Activated naive CD8-positive, alpha-beta T cell treated with anti-CD3 and anti-CD28 coated beads, Interleukin-2, amount 50 U/mL, for 24 hours (primary cell): ENCODE measurements at regions not wholly inside any gene's neighbourhood (a gene's known extent, or its start where the extent isn't known, plus 50 kb on each side); places are given as distances from the start of the nearest gene placed in this dataset.

Source experiments
- ATAC-seq: fragments of 150-1000 bp; cut with Tn5 transposase; one replicate; pipeline ENCODE4 v1.10.0; 2021
- DNase-seq: peaks from one replicate; pipeline ENCODE4 v3.0.0; 2021
- H3K27ac Mint-ChIP-seq: one replicate; pipeline ENCODE4 v1.8.0; 2021; ENCODE audit warnings: mild to moderate bottlenecking, mixed read lengths
- H3K27me3 Mint-ChIP-seq: one replicate; pipeline ENCODE4 v1.8.0; 2021; ENCODE audit warnings: mixed read lengths
- H3K36me3 Mint-ChIP-seq: one replicate; pipeline ENCODE4 v1.8.0; 2021; ENCODE audit warnings: low read depth, mixed read lengths
- H3K4me1 Mint-ChIP-seq: one replicate; pipeline ENCODE4 v1.8.0; 2021; ENCODE audit warnings: mixed read lengths
- H3K4me3 Mint-ChIP-seq: one replicate; pipeline ENCODE4 v1.8.0; 2021; ENCODE audit warnings: mild to moderate bottlenecking, moderate library complexity, mixed read lengths
- H3K9me3 Mint-ChIP-seq: one replicate; pipeline ENCODE4 v1.8.0; 2021; ENCODE audit warnings: mixed read lengths

DNA sequence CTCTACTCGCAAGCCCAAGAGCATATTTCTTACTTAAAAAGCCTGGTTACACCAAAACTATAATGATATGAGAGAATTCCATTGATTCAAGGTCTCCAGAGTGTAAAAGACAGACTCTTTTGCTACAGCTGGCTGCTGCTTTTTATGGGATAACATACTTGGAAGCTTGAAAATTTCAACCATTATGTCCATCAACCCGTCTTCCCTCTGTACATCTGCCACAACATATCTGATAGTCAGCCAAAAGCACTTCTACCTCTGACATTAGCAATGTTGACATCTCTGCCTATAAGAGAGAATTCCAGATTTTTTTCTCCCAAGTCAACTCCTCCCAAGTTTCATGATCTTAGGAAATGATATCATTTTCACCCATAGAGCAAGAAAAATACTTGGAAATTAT is 54.4 kb upstream of the IQCM start:
- ATAC-seq = no peak
- Mint-ChIP-seq H3K36me3 (no peaks in the 10 kb centered on the region), H3K27ac (no peak overlapping the region), H3K4me3 (no peak overlapping the region), H3K4me1 (no peaks in the 10 kb centered on the region), H3K9me3 (peaks cover 6% of the 10 kb centered on the region), H3K27me3 (no peaks in the 10 kb centered on the region)
- no peak for DNase-seq

DNA sequence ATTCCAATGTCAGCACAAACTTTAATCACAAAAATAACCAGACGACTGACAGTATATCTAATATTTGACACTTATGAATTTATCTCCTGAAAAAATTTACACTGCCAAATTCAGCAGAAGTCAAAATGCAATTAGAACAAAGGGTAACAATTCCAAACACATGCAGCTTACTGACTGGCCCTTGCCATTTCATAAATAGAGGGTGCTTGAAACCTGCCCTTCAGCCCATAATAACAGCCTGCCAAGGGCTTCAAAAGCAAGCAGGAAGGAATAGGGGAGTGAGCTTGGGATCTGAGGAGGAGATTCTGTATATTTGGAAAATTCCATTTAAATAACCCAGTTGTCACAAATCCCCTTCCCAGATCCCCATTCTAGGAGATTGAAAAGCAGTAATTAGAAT is 66.1 kb upstream of the IQCM start:
- Mint-ChIP-seq H3K27ac (no peak overlapping the region), H3K36me3 (no peaks in the 10 kb centered on the region), H3K4me3 (no peak overlapping the region), H3K4me1 (no peaks in the 10 kb centered on the region), H3K27me3 (peaks cover 3% of the 10 kb centered on the region), H3K9me3 (no peaks in the 10 kb centered on the region)
- no peak for ATAC-seq
- no peak for DNase-seq

DNA sequence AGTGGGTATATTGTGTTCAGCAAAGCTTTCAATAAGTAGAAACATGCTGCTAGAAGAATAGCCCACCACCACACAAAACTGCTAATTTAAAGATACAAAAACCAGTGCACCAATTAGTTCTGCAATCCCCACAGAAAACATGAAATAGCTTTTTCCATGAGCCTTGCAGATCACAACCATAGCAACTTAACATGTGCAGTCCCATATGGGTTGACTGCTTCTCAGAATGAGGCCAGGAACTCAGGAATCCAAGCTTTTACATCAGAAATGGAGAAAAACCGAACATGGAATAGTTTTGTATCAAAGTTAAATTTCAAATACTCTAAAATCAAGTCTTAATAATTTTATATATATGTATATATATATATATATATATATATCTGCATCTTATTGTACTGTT is 66.6 kb upstream of the IQCM start:
- H3K9me3 Mint-ChIP-seq = no peaks in the 10 kb centered on the region
- H3K27ac Mint-ChIP-seq = no peak overlapping the region
- peaks cover 3% of the 10 kb centered on the region for H3K27me3 Mint-ChIP-seq
- ATAC-seq = no peak
- no peaks in the 10 kb centered on the region for H3K4me1 Mint-ChIP-seq
- no peaks in the 10 kb centered on the region for H3K36me3 Mint-ChIP-seq
- no peak for DNase-seq
- H3K4me3 Mint-ChIP-seq = no peak overlapping the region

DNA sequence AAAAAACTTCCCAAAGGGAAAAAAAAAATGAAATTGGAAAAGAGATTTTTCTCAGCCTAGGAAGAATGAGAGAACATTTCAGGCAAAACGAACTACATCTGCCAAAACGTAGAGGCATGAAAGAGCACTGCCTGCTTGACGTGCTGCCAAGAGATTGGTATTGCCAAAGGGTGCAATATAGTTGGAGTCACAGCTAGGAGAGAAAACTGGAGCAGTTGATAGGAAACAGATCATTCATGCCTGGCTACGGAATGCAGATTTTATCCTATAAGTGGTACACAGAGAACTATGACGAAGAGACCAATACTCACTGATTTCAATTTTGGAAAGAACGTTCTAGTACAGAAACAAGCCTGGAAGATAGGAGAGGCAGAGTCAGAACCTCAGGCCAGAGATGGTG is 68.4 kb upstream of the IQCM start:
- DNase-seq = no peak
- H3K27me3 Mint-ChIP-seq = no peaks in the 10 kb centered on the region
- ATAC-seq = no peak

DNA sequence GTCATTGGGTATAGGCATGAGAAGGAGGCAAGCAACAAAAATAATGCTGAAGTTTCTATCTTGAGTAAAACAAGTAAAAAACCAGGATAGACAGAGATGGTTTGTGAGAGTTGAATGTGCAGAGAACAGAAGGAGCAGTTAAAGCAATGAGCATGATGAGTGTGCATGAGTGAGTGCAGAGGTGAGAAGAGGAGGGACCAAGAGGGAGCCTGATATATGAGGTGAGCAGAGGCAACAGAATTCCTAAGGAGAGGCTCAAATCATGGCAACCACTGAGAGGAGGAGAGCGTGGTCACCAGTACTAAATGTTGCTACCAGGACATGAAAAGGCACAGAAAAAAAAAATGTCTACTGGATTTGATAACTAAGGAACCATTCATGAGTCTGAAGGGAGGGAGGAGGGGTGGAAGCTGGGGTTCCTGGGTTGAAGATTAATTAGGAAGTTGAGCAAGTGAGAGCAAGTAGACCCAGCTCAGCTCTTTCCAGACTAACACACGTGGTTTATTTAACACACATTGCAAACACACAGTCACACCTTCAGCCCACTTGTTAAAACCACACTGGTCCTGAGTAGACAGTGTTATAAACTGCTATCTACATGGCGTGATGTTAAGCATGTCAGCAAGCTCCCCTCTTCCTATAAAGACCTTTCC is 69.0 kb upstream of the IQCM start:
- DNase-seq = no peak
- Mint-ChIP-seq H3K9me3 (peaks cover under 1% of the 10 kb centered on the region), H3K4me1 (no peaks in the 10 kb centered on the region), H3K27me3 (no peaks in the 10 kb centered on the region), H3K4me3 (no peak overlapping the region), H3K27ac (no peak overlapping the region), H3K36me3 (no peaks in the 10 kb centered on the region)
- no peak for ATAC-seq

More for the DNA sequence above, 68.4 kb upstream of the IQCM start:
- no peaks in the 10 kb centered on the region for H3K36me3 Mint-ChIP-seq
- no peak overlapping the region for H3K27ac Mint-ChIP-seq
- H3K4me1 Mint-ChIP-seq = no peaks in the 10 kb centered on the region
- H3K4me3 Mint-ChIP-seq = no peak overlapping the region
- H3K9me3 Mint-ChIP-seq = no peaks in the 10 kb centered on the region

DNA sequence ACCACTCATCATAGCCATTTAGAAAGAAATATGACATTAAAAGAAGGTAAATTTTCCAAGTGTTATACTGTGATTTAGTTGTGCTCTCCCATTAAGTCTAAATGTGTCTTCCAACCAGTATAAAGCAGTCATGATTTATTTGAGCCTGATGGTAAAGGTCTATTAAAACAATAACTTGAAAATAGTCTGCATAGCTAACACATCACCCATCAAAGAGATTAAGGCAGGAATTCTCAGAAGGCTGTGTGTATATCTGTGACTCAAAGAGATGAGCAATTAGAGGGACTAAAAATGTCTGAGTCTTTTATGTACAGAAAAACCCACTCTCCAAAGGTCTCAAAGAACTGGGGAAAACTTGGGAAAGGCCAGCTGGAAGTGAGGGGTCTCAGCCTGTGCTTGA is 70.3 kb upstream of the IQCM start:
- Mint-ChIP-seq H3K27ac (no peak overlapping the region), H3K4me1 (no peaks in the 10 kb centered on the region), H3K36me3 (no peaks in the 10 kb centered on the region), H3K4me3 (no peak overlapping the region), H3K27me3 (no peaks in the 10 kb centered on the region), H3K9me3 (peaks cover 3% of the 10 kb centered on the region)
- ATAC-seq = no peak
- DNase-seq = no peak

DNA sequence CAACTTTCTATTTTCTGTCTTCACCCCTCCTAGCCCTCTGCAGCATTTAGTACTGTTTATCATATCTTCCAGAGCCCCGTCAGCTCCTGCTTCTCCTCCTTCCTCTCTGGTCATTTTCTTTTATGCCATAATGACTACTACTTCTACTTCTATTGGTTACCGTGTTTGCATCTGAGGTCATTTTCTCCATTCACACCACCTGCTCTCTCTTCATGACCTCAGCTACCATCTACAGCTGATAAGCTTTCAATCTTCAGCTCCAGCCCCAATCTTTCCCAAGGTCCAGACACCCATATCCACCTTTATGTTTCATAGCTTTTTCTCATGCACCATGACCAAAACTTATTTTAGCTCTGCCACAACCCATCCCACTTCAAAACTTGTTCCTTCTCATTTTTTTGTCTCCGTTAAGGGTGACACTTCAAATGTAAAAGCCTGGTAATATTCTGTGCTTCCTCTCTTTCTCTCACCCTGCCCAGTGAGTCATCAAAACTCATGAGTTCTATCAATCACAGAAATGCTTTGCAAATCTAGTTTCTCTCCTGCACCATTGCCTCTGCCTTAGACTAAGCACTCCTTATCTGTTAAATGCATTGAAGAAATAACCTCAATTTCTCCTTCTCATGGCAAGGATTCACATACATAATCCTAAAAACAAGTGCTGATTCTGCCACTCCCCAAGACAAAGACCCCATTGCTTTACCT is 71.3 kb upstream of the IQCM start:
- Mint-ChIP-seq H3K4me1 (no peaks in the 10 kb centered on the region), H3K36me3 (no peaks in the 10 kb centered on the region), H3K27me3 (no peaks in the 10 kb centered on the region), H3K4me3 (no peak overlapping the region), H3K27ac (no peak overlapping the region), H3K9me3 (peaks cover 3% of the 10 kb centered on the region)
- no peak for ATAC-seq
- DNase-seq = no peak

DNA sequence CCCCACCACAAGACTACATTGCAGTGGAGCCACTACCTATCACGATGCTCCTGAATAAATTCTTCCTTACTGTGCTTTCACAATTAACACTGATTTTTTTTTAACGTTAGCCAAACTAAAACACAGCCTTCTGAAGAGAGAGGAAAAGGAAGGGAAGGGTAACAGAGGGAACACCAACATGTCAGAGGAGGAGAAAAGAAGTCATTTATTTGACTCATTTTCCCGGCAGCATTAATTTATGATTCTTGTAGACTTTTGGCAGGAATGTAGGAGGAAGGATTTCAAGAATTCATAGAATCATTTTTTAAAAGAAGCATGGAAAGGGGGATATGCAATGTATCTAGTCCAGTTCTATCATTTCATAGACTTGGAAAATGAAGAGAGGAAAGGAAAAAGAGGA is 74.3 kb upstream of the IQCM start:
- Mint-ChIP-seq H3K27me3 (no peaks in the 10 kb centered on the region), H3K27ac (no peak overlapping the region), H3K9me3 (peaks cover 3% of the 10 kb centered on the region), H3K4me3 (no peak overlapping the region), H3K36me3 (no peaks in the 10 kb centered on the region), H3K4me1 (no peaks in the 10 kb centered on the region)
- no peak for ATAC-seq
- DNase-seq = no peak

DNA sequence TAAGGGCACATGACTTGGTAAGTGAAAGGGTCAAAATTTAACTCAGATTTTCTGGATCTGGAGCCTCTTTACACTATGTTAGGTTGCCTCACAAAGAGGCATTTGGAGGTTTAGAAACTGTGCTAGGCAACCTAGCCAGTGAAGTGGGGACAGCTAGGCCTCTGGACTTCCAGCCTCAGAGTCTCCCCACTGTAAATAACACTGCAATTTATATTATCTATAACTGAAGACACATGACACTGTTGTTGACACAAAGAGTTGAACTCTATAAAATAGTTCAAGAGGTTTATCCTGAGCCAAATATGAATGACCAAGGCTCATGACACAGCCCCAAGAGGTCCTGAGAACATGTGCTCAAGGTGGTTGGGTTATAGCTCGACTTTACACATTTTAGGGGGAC is 74.9 kb upstream of the IQCM start:
- Mint-ChIP-seq H3K27me3 (no peaks in the 10 kb centered on the region), H3K9me3 (peaks cover 3% of the 10 kb centered on the region), H3K4me3 (no peak overlapping the region), H3K27ac (no peak overlapping the region), H3K36me3 (no peaks in the 10 kb centered on the region), H3K4me1 (no peaks in the 10 kb centered on the region)
- ATAC-seq (no peak), DNase-seq (no peak)

DNA sequence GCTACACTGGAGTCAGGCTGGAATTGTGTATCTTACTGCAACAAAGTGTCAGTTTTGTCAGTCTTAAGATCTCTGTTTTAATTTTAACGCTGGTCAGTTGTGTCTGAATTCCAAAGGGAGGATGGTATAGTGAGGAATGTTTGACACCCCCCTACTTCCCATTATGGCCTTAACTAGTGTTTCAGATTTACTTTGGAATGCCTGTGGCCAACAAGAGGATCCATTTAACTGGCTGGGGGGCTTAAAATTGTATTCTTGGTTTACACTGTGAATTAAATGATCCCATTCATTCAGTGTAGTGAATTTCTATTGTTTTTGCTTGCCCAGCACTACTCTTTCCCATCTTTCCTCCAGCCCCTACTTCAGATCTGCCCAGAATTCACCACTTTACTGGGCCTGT is 75.8 kb upstream of the IQCM start:
- no peak for ATAC-seq
- H3K4me3 Mint-ChIP-seq = no peak overlapping the region
- no peak for DNase-seq

DNA sequence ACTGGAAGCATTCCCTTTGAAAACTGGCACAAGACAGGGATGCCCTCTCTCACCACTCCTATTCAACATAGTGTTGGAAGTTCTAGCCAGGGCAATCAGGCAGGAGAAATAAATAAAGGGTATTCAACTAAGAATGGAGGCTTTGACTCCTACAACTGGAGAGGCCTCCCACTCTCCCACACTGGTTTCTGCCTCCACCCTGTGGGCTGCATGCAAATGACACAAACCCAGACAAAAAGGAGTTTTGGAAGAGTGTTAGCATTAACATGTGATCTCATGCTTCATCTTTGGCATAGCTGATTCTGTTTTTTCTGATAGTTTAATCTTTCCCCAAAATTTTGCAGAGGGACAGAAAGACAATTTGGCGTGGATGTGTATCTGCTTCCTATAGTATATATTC is 80.8 kb upstream of the IQCM start:
- H3K27me3 Mint-ChIP-seq = peaks cover 3% of the 10 kb centered on the region
- no peaks in the 10 kb centered on the region for H3K36me3 Mint-ChIP-seq
- no peak for ATAC-seq
- no peak overlapping the region for H3K4me3 Mint-ChIP-seq
- no peaks in the 10 kb centered on the region for H3K4me1 Mint-ChIP-seq
- no peak for DNase-seq
- no peaks in the 10 kb centered on the region for H3K9me3 Mint-ChIP-seq
- H3K27ac Mint-ChIP-seq = no peak overlapping the region

More for the DNA sequence above, 75.8 kb upstream of the IQCM start:
- Mint-ChIP-seq H3K36me3 (no peaks in the 10 kb centered on the region), H3K27me3 (no peaks in the 10 kb centered on the region), H3K4me1 (no peaks in the 10 kb centered on the region), H3K9me3 (peaks cover 3% of the 10 kb centered on the region), H3K27ac (no peak overlapping the region)

DNA sequence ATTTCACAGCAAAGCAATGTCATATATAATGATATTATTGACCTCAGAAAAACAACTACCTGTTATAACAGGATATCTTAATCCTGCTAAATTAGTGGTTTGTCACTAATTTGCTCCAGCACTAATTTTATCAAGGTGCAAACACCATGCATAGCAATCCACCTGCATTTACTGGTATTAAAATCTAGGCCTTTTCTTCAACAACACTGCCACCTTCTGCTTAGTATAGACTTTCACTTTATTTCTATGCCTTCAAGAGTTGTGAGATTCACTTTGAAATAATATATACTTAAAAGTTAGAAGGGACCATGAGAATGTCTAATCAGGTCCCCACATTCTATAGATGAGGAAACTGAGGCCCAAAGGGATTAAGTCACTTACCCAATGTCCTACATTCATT is 82.1 kb upstream of the IQCM start:
- no peak for DNase-seq
- H3K27me3 Mint-ChIP-seq = peaks cover 4% of the 10 kb centered on the region
- no peaks in the 10 kb centered on the region for H3K36me3 Mint-ChIP-seq
- no peak overlapping the region for H3K27ac Mint-ChIP-seq
- H3K4me1 Mint-ChIP-seq = no peaks in the 10 kb centered on the region
- H3K4me3 Mint-ChIP-seq = no peak overlapping the region
- no peak for ATAC-seq
- H3K9me3 Mint-ChIP-seq = no peaks in the 10 kb centered on the region

DNA sequence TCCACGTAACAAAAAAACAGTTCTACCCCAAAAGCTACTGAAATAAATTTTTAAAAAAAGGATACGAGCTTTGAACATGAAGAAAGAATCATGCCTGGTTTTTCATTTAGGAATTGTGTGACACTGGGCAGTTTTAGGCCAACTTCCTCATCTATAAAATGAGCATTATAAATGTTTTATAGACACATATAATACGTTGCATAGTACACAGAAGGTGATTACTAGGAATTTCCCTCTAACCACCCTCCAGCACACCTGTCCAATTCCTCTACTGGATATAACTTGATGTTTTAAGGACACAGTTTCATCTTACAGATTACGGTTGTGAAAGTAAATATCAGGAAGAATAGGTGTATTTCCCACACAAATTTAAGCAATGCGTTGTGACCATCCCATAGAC is 85.5 kb upstream of the IQCM start:
- Mint-ChIP-seq H3K4me3 (no peak overlapping the region), H3K36me3 (no peaks in the 10 kb centered on the region), H3K9me3 (no peaks in the 10 kb centered on the region), H3K27ac (no peak overlapping the region), H3K27me3 (peaks cover 6% of the 10 kb centered on the region), H3K4me1 (no peaks in the 10 kb centered on the region)
- no peak for DNase-seq
- no peak for ATAC-seq

DNA sequence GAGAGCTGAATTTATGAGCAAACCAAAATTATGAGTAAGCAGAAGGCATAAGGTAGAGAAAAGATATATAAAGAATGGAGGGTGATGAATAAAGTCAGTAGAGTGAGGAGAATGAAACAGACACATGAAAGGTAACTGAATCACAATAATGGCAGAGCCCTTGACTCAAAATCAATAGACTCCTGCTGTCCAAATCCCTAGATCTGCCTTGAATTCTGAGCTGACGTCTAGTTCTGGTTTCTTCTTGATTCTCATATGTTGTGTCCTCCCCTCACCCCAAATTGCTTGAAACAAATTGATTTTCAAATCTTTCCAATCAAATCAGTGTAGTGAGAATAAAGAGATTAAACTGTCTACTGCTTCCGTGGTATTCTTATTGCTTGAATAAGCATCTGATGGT is 86.6 kb upstream of the IQCM start:
- Mint-ChIP-seq H3K36me3 (no peaks in the 10 kb centered on the region), H3K27me3 (peaks cover 6% of the 10 kb centered on the region), H3K27ac (no peak overlapping the region), H3K9me3 (no peaks in the 10 kb centered on the region), H3K4me1 (no peaks in the 10 kb centered on the region), H3K4me3 (no peak overlapping the region)
- no peak for ATAC-seq
- no peak for DNase-seq

DNA sequence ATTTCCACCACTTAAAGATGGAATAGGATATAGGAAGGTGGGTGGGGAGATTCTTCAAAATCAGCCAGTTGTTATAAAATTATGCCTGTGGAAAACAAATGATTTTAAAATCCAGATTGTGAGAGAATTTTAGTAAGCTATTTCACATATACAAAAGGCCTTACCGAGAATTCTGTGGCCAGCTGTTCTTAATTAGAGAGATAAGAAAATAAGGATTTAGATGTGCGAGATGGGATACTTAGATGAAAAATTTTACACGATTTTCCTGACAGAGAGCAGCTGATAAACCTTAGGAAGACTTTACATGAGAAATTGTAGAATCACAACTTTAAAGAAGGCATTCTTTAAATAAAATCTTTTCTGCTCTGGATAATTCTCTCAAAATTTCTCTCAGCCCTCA is 94.5 kb upstream of the IQCM start:
- ATAC-seq (no peak), DNase-seq (no peak)
- Mint-ChIP-seq H3K36me3 (no peaks in the 10 kb centered on the region), H3K27ac (no peak overlapping the region), H3K27me3 (peaks cover 5% of the 10 kb centered on the region), H3K9me3 (no peaks in the 10 kb centered on the region), H3K4me1 (no peaks in the 10 kb centered on the region), H3K4me3 (no peak overlapping the region)
